Muscle of back (tissue), 3 donors: ENCODE measurements at regions not wholly inside any gene's neighbourhood (a gene's known extent, or its start where the extent isn't known, plus 50 kb on each side); places are given as distances from the start of the nearest gene placed in this dataset.

Experiments used
- DNase-seq, 3 donors: peaks; one replicate each; pipeline versions ENCODE4 v3.0.0 to v3.0.0-alpha.2; 2013

DNA sequence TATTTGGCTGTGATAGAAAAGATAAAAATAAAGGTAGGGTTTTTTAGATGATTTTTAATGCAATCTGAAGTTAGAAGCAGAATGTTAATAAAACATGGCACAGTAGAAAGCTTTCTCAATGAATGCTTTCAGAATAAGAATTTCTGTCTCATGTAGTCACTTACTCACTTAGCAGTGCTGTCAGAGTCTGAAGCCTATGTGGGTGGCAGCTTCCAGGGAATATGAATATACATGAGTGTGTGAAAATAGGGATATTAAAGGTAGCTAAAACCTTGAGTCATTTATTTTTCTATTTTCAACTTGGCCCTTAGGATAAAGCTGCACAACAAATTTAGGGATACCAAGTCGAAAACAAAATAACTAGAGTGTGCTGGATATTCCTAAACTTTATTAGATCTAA lies 427.9 kb downstream of the AEBP2 start:
- no peak for DNase-seq

DNA sequence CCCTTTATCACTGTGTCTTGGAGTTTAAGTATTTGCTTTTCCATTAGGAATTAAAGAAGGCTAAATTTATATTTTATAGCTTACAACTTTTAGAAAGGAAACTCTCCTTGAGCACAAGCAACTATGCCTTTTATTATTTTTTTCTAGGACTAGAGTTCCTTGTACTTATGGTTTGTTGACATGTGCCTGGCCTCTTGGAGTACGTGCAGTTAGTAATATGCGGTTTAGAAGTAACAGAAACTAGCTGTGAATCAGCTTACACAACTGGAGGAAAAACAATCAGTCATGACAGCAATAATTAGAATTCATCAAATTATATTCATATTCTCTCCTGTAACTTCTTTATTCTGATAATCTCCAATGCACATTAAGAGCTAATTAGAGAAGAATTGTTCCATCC lies 428.7 kb downstream of the AEBP2 start:
- DNase-seq = no peak

DNA sequence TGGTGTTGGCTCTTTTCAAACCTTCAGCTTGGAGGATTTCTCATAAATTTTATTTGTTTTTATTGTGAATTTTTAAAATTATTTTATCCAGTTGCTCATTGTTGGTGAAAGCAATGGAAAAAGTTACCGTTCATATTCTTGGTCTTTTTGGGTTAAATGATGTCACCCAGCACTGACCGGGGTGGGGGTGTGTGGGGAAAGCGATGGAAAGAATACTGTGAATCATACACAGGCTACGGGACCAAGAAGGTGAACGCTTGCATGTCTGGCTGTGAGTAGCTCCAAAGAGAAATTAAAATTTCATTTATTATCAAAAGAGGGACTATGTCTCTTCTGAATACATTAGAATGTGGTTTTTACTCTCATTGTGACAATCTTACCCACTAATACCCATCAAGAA lies 430.1 kb downstream of the AEBP2 start:
- no peak for DNase-seq

DNA sequence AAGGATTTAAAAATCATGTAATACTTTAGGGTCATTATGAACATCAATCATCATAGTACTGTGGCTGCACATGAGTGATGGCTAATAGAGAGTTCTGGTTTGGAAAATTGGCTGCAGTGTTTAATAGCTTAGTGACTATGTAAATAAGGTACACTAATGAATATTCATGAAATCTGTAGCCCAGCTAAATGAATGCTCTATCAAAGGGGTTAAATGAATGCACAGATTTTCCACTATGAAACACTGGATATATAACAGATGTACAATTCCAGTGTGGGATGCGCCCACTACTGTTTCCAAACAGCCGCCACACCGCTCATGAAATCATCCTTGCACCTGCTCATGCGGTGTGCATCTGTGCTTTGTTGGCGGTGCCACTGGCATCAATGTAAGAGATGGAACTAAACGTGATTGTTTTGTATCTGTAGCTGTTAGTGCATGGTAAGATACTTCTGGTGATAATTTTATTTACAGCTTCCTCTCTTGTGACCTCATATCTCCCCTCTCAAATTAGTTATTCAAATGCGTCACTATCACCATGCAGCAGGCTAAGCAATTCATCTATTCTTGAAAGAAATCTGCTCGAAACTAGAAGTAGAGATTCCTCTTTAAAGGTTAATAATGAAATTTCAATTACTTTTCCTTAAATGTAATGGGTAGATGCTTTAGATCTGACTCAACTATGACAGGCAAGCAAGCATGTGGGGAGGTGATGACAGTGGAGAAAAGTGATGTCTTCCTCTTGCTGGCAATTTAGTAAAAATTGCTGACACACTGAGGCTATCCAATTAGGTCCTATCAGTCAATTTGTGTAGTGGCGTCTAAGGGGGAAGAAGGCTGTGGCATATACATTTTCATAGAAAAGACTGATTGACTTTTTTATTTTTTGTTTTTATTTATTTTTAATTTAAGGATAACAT lies 433.6 kb downstream of the AEBP2 start:
- DNase-seq = peak in 1 of 3 donors; percentile 61

DNA sequence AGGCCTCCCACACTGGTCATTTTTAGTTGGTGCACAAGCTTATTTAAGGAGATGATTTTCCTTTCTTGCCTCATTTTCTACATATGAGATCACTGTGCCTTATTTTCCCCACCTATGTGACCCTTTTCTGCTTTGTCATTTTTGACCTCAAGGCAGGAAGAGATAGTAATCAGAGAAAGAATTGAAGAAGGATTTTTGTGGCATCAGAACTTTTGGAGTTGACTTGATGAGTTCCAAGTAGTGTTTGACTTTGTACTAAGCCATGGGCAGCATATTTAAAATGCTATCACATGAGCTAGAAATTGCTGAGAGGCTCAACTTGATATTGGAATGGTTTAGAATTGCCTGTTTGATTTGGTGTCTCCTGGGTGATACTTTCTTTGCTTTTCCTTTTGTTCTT lies 440.8 kb downstream of the AEBP2 start:
- DNase-seq = no peak

DNA sequence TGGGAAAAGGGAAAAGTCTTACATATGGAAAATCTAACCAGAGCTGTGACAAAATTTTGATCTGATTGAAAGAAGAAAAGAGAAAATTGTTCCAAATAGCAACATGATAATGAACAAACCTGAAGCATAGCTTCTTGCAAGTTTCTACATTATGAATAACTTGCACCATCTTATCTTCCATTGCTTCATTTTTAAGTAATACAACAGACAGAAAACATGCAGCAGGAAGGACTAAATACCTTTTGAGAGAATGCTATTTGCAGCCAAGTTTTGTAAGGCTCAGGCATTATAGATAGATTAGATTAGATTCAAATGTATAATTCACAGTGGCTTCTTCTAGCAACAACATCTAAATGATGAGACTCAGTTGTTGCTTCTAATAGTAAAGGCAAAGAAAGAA lies 441.4 kb downstream of the AEBP2 start:
- DNase-seq = peak in 1 of 3 donors; percentile 21

DNA sequence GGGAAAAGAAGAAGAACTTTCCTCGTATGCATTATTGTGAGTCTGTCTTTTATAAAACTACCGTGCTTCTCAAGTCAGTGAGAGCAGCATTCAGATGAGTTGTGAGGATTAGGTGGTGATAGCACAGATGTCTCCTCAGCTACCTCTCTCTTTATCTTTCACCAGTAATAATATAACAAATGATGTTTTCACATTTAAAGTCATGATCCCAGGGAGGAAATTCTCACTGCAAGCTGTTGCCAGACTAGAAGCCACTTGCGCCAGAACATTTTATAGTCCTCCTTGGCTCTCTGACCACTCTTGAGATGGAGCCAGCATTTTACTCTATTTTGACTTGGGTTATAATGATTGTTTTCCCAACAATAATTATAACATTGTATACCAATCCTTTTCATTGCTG lies 443.1 kb downstream of the AEBP2 start:
- peak in 1 of 3 donors; percentile 58 for DNase-seq

DNA sequence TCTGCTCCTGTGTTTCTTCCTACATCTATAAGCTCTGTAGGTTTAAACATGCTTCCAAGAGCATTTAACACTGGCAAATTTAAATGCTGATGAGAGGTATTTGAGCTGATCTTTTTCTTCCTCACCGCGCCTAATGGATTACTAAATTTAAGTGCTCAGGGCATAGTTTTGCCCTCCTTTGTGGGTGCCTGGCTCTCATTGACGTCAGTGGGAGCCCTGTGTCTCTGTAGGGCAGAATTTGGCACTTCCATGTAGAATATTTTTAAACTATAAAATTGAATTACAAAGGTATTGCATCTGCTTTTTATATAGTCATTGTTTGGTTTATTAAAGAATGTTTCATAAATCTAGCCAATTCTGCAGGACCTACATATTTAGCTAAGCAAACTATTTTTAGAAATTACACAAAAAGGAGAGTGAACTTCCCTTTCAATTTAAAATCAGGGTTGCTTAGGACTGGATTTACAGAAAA lies 444.8 kb downstream of the AEBP2 start:
- DNase-seq = peak in 1 of 3 donors; percentile 50

DNA sequence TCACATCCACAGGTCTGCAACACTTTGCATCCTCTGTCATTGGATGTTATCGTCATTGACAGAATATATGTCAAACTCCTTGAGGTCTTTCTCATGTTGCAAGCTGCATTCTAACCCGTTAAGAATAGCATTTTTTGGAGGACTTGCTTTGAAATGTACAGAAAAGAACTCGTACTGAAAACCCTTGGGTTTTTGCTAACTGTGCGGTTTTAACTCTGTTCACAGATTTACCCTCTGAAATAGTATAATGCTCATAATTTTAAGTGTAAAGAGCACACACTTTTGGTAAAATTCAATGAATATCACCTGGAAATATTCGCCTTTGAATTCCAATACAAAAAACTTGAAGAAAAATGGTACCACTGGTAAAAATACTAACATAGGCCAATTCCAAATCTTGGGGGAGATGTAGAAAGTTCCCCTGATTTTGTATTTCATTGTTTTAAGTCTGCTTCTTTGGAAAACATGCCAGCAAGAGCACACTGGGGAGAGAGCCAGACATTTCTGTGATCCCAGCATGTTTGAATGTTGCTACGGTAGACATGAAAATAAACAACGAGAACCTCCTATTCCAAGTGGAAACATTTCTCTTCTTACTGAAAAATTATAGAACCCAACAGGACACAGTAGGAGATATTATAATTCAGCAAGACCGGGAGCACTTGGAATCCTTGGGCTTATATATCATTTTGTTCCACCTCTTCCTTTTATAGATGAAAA lies 446.0 kb downstream of the AEBP2 start:
- peak; percentile 69 to 90 (median 85) for DNase-seq

DNA sequence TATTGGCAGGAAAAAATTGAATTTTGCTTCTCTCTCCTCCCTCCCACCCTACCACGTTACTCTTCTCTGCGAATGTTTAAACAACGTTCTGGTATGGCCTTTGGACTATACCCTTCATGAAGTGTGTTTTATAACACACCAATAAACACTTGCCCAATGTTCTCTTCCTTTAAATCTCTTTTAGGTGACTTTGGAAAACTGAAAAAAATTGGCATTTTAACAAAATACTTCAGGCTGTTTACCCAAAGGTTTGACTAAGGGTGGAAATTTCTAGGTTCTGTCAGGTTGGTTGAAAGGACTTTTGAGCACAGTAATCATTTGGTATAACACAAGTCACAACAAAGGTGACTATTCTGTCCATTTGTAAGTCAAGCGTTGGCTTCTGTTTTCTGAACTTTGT lies 446.8 kb downstream of the AEBP2 start:
- no peak for DNase-seq

DNA sequence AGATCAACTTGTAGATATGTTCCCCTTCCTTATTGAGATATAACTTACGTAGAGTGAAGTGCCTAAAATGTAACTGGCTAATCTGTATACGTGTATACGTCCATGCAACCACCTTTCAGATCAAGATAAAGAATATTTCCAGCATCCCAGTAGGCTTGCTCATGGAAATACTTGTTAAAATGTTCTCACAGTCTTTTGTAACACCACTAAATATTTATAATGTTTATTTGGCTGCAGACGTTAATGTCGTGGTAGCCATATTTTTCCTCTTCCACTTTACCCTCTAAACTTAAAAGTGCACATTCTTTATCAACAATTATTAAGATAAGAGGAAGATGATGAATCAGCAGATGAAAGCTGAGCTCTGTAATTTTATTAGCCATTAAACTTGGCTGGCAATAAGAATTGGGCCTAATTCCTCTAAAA lies 447.4 kb downstream of the AEBP2 start:
- DNase-seq = peak in 1 of 3 donors; percentile 21

DNA sequence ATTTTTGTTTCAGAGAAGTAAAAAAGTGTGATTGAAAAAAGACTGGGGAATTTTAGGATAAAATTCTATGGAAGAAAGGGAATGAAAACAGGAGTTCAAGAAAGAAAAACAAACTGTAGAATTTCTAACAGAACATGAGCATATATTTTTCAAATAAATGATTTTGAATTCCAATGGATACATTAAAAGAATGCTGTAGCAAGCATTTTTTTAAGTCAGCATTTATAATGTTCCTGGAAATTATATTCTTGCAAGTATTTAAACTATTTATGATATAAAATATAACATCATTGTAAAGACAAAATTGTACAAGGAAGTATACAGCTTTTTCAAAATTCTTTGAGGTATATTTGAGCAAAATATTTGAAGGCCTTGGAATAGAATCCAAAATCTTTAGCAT lies 450.7 kb downstream of the AEBP2 start:
- DNase-seq = no peak

DNA sequence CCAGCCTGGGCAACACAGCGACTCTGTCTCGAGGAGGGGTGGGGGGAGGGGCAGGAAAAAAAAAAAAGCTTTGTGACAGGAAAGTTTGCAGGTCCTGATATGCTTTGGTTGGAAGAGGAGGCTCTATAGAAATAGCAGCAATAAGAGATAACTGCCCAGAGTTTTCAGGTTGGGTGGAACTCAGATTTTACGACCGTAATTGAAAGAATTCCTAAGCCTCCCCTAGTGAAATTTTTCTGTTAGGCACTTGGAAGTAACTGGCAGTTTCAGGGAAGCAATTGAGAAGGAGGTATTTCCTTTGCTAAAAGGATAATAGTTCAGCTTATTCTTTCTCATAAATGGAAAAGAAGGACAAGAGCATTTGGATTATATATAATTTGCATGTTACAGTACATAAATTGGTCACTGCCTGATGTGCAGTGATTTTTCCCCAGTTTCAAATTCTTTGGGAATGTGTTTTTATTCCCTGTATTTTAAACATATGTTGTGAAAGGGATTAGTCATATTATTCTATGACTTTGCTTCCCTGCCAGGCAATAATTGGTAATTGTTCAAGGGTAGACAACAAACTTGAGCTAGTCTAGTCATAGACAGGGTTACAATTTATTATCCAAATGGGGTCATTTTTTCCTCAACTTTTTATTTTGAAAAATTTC lies 452.8 kb downstream of the AEBP2 start:
- peak in 1 of 3 donors; percentile 26 for DNase-seq

DNA sequence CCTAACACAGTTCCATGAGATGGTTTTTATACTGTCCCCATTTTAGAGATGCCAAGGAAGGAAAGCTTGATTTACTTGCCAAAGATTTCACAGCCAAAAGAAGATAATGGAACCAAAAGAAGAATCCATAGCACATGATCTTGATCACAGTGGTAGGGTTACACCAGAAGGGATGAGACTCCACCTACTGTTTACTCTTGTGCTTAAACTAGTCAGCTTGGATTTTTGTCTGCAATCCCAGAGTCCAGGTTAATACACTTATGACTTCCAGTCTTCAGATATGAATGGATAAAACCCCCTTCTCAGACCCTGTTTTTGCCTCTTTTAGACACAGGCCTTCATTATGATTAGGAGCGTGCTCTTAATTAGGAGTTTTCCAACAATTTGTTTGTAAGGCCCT lies 454.2 kb downstream of the AEBP2 start:
- peak in 1 of 3 donors; percentile 36 for DNase-seq

DNA sequence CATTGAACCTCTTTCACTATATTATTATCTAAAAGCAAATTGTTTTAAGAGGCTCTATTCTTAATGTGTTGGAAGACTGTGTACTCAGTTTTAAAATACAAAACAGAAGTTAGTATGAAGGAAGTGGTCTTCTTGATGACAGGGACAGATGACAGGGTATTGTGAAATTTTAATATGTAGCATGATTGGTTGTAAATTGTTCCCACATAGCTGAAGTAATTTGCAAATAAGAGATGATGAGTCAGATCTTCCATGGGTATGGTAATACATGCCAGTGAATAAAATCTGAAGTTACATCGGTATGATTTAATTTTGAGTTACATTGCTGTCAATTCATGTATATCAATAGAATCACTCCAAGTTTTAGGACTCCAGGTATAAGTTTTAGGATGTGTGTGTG lies 454.8 kb downstream of the AEBP2 start:
- DNase-seq = peak in 1 of 3 donors; percentile 19

DNA sequence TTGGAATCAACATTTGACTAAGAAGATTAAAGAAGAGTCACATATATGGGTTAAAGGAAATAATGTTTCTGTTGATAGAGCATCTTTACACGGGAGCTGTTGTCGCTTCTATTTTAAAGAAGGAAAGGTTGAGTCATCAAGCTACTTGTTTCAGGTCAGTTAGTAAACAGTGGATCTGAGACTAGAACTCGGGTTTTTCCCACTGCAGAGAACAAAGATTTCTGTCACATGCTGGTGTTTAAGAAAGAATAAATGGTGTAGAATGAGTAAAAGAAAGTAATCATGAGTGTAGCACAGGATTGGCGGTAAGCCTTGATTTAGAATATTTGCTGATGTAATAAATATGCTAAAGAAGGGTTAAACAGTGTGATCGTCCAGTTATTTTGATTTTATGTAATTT lies 455.5 kb downstream of the AEBP2 start:
- DNase-seq = peak in 1 of 3 donors; percentile 25

DNA sequence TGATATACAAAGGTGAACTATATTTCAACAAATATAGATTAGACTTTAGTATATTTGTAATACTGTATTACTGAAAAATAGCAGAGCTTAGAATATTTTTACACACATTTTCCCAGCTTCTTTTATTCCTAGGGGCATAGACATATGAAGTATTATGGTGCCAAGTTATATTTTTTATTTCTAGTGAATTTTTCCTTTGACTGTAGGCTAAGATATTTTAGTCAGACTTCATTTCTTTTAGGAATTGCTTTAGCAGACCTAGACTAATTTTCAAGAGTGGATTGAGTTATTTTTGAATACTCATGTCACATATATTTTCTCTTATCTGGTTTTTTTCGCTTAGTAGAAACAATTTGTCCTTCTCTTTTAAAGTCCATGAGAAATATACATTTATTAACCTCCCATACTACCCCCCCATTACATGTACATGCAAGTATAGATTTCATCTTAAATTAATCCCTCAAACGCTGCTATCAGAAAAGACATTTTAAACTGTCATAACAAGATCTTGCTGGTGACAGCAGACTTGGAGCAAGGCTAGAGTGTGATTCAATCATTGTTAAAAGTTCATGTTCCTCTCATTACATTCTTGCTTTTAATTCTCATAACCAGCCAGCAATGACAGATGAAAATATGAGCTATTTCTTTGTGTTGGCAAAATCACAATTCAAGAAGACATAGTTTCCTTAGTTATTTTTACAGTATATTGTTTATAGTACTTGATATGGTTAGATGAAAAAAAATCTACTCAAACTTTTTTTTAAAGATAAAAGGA lies 456.1 kb downstream of the AEBP2 start:
- peak in 2 of 3 donors; percentile 45 to 59 for DNase-seq

DNA sequence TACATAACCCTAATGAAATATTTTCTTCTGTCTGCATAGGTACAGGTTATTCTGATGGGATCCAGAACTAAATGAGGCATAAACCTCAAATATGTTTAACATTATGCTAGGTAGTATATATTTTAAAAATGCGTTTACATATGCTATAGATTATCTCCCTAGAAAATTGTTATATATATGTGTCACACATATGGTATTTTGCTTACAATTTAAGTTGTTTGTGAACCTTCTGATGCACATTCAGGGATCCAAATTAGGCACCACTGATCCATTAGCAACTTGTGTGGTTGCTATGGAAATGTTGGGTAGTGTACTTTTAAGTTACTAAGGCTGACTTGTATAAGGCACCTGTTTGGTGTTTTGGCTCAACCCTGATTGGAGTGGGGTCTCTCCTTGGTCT lies 456.7 kb downstream of the AEBP2 start:
- peak in 2 of 3 donors; percentile 39 to 47 for DNase-seq

DNA sequence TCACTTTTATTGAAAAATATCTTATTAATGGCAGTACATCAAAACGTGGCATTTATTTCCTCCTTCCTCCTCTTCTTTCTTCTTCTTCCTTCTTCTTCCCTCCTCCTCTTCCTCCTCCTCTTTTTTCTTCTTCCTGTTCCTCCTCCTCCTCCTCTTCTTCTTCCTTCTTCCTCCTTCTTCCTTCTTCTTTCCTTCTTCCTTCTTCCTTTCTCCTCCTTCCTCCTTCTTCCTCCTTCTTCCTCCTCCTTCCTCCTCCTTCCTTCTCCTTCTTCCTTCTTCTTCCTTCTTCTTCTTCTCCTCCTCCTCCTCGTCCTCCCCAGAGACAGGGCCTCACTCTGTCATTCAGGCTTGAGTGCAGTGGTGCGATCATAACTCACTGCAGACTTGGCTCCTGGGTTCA lies 457.2 kb downstream of the AEBP2 start:
- DNase-seq = no peak

DNA sequence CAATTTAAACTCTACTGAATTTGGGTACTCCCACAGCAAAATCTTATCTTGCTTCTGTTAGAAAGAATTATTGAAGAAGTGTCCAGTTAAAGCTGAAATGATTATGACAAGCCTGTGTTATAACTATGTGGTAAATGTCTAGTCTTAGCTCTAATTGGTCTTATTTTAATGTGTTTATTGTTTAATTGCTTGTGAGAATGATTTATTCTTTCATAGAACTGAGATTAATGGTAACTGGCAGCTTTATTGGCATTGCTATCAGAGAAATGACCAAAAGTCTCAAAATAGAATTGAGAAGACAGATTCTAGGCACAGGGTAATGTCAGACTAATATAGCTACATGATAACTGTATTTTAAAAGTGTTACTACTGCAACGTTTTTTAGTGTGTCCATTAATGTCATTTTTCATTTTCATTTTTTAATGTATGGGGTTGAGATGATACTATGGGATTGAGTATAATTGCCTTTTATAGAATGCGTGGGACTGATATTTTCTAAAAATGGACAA lies 458.7 kb downstream of the AEBP2 start:
- DNase-seq = no peak

DNA sequence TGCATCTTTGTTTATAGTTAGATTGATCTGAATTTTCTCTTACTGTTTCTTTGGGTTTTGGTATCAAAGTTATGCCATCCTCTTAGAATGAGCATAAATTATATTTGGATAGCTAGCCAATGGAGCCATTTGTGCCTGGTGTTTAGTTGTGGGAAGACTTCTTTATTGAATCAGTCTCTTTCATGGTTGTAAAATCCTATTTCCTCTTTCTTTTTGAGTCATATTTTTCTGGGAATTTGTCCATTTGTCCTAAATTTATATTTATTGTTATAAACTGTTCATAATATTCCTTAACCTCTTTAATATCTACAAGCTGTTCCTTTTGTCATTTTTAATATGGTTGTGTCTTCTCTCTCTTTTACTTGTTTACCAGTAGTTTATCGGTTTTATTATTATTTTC lies 462.5 kb downstream of the AEBP2 start:
- DNase-seq = no peak
